Lung (tissue), 11 donors: ENCODE measurements at regions not wholly inside any gene's neighbourhood (a gene's known extent, or its start where the extent isn't known, plus 50 kb on each side); places are given as distances from the start of the nearest gene placed in this dataset.
A peak's percentile ranks its signal among the peaks of the same experiment; 100 is the strongest.

Experiments used
- ATAC-seq: fragments of 200-7000 bp; cut with Tn5 transposase; one replicate; pipeline ENCODE4 v1.9.1; 2020; ENCODE audit warnings: moderate number of reproducible peaks; ENCODE audit not compliant: insufficient read depth, low FRiP score
- DNase-seq, 3 donors: peaks; one replicate each; pipeline ENCODE4 v3.0.0-alpha.2; 2013 to 2017
- H3K27ac ChIP-seq, 2 donors: one replicate each; pipeline ENCODE4 v1.5.1; 2013; ENCODE audit warnings: mild to moderate bottlenecking in 2 of 2, moderate library complexity in 2 of 2, control low read depth in 1 of 2, inconsistent platforms in 1 of 2, low read depth in 1 of 2, low read length in 1 of 2
- H3K27me3 ChIP-seq, 3 donors: one replicate each; pipeline ENCODE4 v1.5.1; 2013; ENCODE audit warnings: low read length in 2 of 3; ENCODE audit not compliant: control insufficient read depth in 3 of 3, insufficient read depth in 3 of 3
- H3K36me3 ChIP-seq, 4 donors: one replicate each; pipeline ENCODE4 v1.5.1; 2013; ENCODE audit warnings: low read length in 4 of 4, mild to moderate bottlenecking in 1 of 4, moderate library complexity in 1 of 4; ENCODE audit not compliant: control insufficient read depth in 4 of 4, insufficient read depth in 4 of 4
- H3K4me1 ChIP-seq, 5 donors: one replicate each; pipeline ENCODE4 v1.5.1; 2013; ENCODE audit warnings: low read length in 5 of 5, mild to moderate bottlenecking in 2 of 5, moderate library complexity in 1 of 5; ENCODE audit not compliant: control insufficient read depth in 5 of 5, insufficient read depth in 5 of 5
- H3K4me3 ChIP-seq: one replicate; pipeline ENCODE4 v1.5.1; 2013; ENCODE audit warnings: mild to moderate bottlenecking, control low read depth, moderate library complexity
- H3K9ac ChIP-seq, 2 donors: one replicate each; pipeline ENCODE4 v1.5.1; 2013; ENCODE audit warnings: low read length in 2 of 2, control low read depth in 1 of 2; ENCODE audit not compliant: insufficient read depth in 1 of 2
- H3K9me3 ChIP-seq, 4 donors: one replicate each; pipeline ENCODE4 v1.5.1; 2013; ENCODE audit warnings: low read length in 3 of 4, mild to moderate bottlenecking in 1 of 4, moderate library complexity in 1 of 4; ENCODE audit not compliant: control insufficient read depth in 4 of 4, insufficient read depth in 3 of 4
- CTCF ChIP-seq: IDR thresholded peaks from 2 replicates; pipeline ENCODE4 v1.5.1; 2012; ENCODE audit warnings: mild to moderate bottlenecking; ENCODE audit errors: control extremely low read depth, extremely low read depth
- WGBS, 2 donors: extraction: QIAGEN DNeasy Blood & Tissue Kit; methylation state at CpG; one replicate each; pipeline ENCODE4 v1.1.7; 2013; 5-methylcytosine and 5-hydroxymethylcytosine counted together
- donor health status: control.
- donor health status: control.
- donor health status: Bipolar disorder and iron deficiency.
- donor health status: healthy.
- donor health status: DM: yes; HTN: yes; CAD: no.

GRCh38 chr2:149800624-149801542 is 213.3 kb upstream of the MMADHC start:
- no peak for TF ChIP-seq CTCF
- Histone ChIP-seq H3K9me3 (no peaks in the 10 kb centered on the region), H3K27me3 (no peaks in the 10 kb centered on the region), H3K36me3 (no peaks in the 10 kb centered on the region), H3K4me3 (no peak overlapping the region), H3K4me1 (peaks cover 0 to 21% (median 3%) of the 10 kb centered on the region in 5 donors), H3K9ac (no peak overlapping the region), H3K27ac (no peak overlapping the region)
- ATAC-seq (no peak), DNase-seq (peak in 1 of 3 donors; percentile 35)
- WGBS, 2 donors = 73 to 80% methylated on average over 7 of the region's 7 CpGs

- Histone ChIP-seq H3K36me3 (no peaks in the 10 kb centered on the region), H3K9me3 (no peaks in the 10 kb centered on the region), H3K9ac (no peak overlapping the region), H3K4me3 (no peak overlapping the region), H3K27ac (no peak overlapping the region), H3K4me1 (peaks cover 0 to 21% (median 3%) of the 10 kb centered on the region in 5 donors), H3K27me3 (no peaks in the 10 kb centered on the region)
- DNase-seq (peak in 2 of 3 donors; percentile 75 to 77), ATAC-seq (no peak)
- 43 to 53% methylated on average over 6 of the region's 6 CpGs for WGBS, 2 donors
- no peak for TF ChIP-seq CTCF
Measured at GRCh38 chr2:149799013-149799705, 211.6 kb upstream of the MMADHC start.

- H3K9ac ChIP-seq = no peak overlapping the region
- no peak for ATAC-seq
- DNase-seq = no peak
- no peak overlapping the region for H3K27ac ChIP-seq
- H3K27me3 ChIP-seq = no peaks in the 10 kb centered on the region
- H3K4me3 ChIP-seq = no peak overlapping the region
- WGBS, 2 donors = 84 to 89% methylated on average over 1 of the region's 1 CpG
- H3K36me3 ChIP-seq = no peaks in the 10 kb centered on the region
- no peak for TF ChIP-seq CTCF
- peaks cover 0 to 21% (median 3%) of the 10 kb centered on the region in 5 donors for H3K4me1 ChIP-seq
- no peaks in the 10 kb centered on the region for H3K9me3 ChIP-seq
Measured at GRCh38 chr2:149797030-149797429, 209.5 kb upstream of the MMADHC start.
